ENCODE measurements at regions not wholly inside any gene's neighbourhood (a gene's known extent, or its start where the extent isn't known, plus 50 kb on each side); places are given as distances from the start of the nearest gene placed in this dataset.

DNA sequence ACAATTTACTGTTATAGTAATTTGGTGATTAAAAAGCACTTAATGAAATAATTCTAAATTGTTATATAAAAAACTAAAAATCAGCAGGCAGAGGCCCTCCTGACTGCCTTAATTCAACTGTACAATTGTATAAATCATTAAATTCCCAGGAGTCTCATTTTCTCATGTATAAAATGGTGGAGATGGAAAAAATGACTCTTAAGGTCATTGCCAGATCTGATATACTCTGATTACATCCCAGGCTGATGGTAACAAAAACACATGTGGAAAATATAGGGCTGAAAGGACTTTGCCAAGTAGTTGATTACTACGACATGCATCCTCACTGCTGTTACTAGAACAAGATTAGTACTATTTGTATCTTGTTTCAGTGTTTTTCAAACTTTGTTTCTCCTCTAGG, 1020.0 kb upstream of the SLC10A2 start:
- no peak for TF ChIP-seq POLR2A (IDR thresholded peaks at IDR 0.05)
- TF ChIP-seq, protein P1, sequence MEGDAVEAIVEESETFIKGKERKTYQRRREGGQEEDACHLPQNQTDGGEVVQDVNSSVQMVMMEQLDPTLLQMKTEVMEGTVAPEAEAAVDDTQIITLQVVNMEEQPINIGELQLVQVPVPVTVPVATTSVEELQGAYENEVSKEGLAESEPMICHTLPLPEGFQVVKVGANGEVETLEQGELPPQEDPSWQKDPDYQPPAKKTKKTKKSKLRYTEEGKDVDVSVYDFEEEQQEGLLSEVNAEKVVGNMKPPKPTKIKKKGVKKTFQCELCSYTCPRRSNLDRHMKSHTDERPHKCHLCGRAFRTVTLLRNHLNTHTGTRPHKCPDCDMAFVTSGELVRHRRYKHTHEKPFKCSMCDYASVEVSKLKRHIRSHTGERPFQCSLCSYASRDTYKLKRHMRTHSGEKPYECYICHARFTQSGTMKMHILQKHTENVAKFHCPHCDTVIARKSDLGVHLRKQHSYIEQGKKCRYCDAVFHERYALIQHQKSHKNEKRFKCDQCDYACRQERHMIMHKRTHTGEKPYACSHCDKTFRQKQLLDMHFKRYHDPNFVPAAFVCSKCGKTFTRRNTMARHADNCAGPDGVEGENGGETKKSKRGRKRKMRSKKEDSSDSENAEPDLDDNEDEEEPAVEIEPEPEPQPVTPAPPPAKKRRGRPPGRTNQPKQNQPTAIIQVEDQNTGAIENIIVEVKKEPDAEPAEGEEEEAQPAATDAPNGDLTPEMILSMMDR (IDR thresholded peaks at IDR 0.05), result no peak
